Stomach (tissue), 4 donors: ENCODE measurements at regions not wholly inside any gene's neighbourhood (a gene's known extent, or its start where the extent isn't known, plus 50 kb on each side); places are given as distances from the start of the nearest gene placed in this dataset.

ENCODE experiments used
- EP300 ChIP-seq: sonication (generic); formaldehyde crosslinking; IDR thresholded peaks from one replicate; pipeline ENCODE4 v1.6.1; 2017; ENCODE audit warnings: antibody characterized with exemption
- POLR2A ChIP-seq, 4 donors: fragments of 450-650 bp; IDR thresholded peaks; one replicate each; pipeline ENCODE4 v1.6.1; 2016; ENCODE audit warnings: antibody characterized with exemption in 4 of 4, control low read depth in 2 of 4, mild to moderate bottlenecking in 1 of 4, moderate library complexity in 1 of 4
- POLR2AphosphoS5 ChIP-seq, 3 donors: sonication (generic); formaldehyde crosslinking; IDR thresholded peaks; one replicate each; pipeline ENCODE4 v1.6.1; 2016; ENCODE audit warnings: antibody characterized with exemption in 3 of 3
- TF ChIP-seq, protein P1 (sequence below), 7 experiments: fragments of 450-650 bp in 4 of 7; fragments of 200-600 bp in 3 of 7; sonication (generic) in 3 of 7; IDR thresholded peaks; one replicate each; pipeline ENCODE4 v1.5.1; 2016 to 2019; ENCODE audit warnings: antibody characterized with exemption in 7 of 7, control low read depth in 2 of 7, mild to moderate bottlenecking in 1 of 7

DNA sequence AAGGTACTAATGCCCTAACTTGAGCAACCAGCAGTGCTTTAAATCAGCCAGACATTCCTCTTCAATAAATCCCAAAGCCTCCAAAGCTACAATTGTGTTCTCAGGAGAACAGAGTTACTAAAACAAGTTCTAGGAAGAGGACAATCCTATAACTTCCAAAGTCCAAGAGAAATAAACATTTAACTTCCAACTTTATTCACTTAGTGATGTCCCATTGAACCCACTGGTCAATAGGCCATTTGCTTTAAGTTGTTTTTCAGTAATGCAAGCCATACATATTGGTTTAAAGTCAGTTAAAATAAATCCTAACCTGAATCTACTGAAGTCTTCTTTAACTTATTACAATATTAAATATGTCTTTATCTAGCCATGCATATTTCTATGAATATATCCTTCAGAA lies 165.4 kb downstream of the PAWR start:
- TF ChIP-seq, protein P1, sequence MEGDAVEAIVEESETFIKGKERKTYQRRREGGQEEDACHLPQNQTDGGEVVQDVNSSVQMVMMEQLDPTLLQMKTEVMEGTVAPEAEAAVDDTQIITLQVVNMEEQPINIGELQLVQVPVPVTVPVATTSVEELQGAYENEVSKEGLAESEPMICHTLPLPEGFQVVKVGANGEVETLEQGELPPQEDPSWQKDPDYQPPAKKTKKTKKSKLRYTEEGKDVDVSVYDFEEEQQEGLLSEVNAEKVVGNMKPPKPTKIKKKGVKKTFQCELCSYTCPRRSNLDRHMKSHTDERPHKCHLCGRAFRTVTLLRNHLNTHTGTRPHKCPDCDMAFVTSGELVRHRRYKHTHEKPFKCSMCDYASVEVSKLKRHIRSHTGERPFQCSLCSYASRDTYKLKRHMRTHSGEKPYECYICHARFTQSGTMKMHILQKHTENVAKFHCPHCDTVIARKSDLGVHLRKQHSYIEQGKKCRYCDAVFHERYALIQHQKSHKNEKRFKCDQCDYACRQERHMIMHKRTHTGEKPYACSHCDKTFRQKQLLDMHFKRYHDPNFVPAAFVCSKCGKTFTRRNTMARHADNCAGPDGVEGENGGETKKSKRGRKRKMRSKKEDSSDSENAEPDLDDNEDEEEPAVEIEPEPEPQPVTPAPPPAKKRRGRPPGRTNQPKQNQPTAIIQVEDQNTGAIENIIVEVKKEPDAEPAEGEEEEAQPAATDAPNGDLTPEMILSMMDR (IDR thresholded peaks at IDR 0.05) = no peak
- TF ChIP-seq POLR2A (IDR thresholded peaks at IDR 0.05) (no peak), EP300 (no peak), POLR2AphosphoS5 (IDR thresholded peaks at IDR 0.05) (no peak)
